ENCODE measurements at regions not wholly inside any gene's neighbourhood (a gene's known extent, or its start where the extent isn't known, plus 50 kb on each side); places are given as distances from the start of the nearest gene placed in this dataset.

DNA sequence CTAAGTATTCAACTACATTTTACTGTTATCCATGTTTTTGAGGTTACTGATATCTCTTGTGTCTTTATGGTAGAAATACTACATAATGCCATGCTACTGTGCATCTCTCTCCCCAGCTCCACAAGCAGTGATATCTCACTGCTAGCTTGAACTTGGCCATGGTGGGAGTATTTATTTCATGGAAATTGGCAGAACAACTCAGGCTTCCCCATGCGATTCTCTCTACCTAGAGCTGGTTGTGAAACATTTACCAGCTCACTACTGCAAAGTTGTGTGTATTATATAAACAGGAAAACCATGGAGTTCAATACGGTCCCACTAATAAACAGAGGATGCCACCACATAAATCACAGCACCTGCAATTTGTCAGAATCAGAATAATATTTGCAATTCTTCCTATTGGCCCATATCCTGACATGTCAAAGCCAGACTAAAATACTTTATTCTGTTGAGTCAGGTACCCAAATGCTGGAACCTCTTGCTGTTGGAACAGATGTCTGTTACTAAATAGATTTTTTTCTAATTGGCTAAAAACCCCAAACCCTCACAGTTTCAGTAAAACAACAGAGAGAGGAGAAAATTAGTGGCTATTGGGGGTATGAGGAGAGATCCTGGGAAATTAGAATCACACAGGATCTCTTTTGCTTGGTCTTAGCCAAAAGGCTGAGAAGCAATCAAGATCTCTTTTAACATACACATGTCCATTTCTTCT, 91.4 kb upstream of the SLC10A2 start:
- no peak overlapping the region for H3K27ac ChIP-seq (ENCODE audit: low read depth, low read length, poor library complexity, severe bottlenecking)
- CTCF ChIA-PET (ENCODE audit: unreplicated experiment): no interaction called here
- POLR2A ChIA-PET: interaction anchor here (0.8 kb wide), 1 partner anchor 12 kb away, joined by 3 read pairs; no protein-coding TSS in a partner anchor
- no peak overlapping the region for H2AFZ ChIP-seq (ENCODE audit: low read length)
- no peaks in the 10 kb centered on the region for H3K9me2 ChIP-seq (ENCODE audit: insufficient read depth, low read length)
- DNase-seq (ENCODE audit: low spot score): no peak
- no peaks in the 10 kb centered on the region for H3K79me2 ChIP-seq (ENCODE audit: insufficient read depth, low read depth, low read length)
- TF ChIP-seq, protein P1, sequence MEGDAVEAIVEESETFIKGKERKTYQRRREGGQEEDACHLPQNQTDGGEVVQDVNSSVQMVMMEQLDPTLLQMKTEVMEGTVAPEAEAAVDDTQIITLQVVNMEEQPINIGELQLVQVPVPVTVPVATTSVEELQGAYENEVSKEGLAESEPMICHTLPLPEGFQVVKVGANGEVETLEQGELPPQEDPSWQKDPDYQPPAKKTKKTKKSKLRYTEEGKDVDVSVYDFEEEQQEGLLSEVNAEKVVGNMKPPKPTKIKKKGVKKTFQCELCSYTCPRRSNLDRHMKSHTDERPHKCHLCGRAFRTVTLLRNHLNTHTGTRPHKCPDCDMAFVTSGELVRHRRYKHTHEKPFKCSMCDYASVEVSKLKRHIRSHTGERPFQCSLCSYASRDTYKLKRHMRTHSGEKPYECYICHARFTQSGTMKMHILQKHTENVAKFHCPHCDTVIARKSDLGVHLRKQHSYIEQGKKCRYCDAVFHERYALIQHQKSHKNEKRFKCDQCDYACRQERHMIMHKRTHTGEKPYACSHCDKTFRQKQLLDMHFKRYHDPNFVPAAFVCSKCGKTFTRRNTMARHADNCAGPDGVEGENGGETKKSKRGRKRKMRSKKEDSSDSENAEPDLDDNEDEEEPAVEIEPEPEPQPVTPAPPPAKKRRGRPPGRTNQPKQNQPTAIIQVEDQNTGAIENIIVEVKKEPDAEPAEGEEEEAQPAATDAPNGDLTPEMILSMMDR (conservative IDR thresholded peaks at IDR 0.05; ENCODE audit: low read length): no peak
- no peak for TF ChIP-seq EZH2phosphoT487 (IDR thresholded peaks at IDR 0.05; ENCODE audit: borderline replicate concordance, low read depth, low read length)
- no peak overlapping the region for H3K4me3 ChIP-seq (ENCODE audit: low read depth, low read length, poor library complexity, severe bottlenecking)
- no TSS peak for BruUV-seq (replicated peaks)
- no peaks in the 10 kb centered on the region for H3K36me3 ChIP-seq (ENCODE audit: insufficient read depth, low read length)
- no peak overlapping the region for H3K4me2 ChIP-seq (ENCODE audit: low read length)
- H4K20me1 ChIP-seq (ENCODE audit: insufficient read depth, low read length): no peaks in the 10 kb centered on the region
- no peaks in the 10 kb centered on the region for H3K9me3 ChIP-seq (ENCODE audit: low read length)
- H3K4me1 ChIP-seq (ENCODE audit: insufficient read depth, low read length, poor library complexity, severe bottlenecking): no peaks in the 10 kb centered on the region
- intact Hi-C loops (cut with micrococcal nuclease; ENCODE audit: unreplicated experiment): no loop called here

GRCh38 chr13:103157016-103157415, 90.8 kb upstream of the SLC10A2 start:
- Histone ChIP-seq H3K36me3 (ENCODE audit: insufficient read depth, low read length) (no peaks in the 10 kb centered on the region), H2AFZ (ENCODE audit: low read length) (no peak overlapping the region), H3K9me2 (ENCODE audit: insufficient read depth, low read length) (no peaks in the 10 kb centered on the region), H3K4me1 (ENCODE audit: insufficient read depth, low read length, poor library complexity, severe bottlenecking) (no peaks in the 10 kb centered on the region), H4K20me1 (ENCODE audit: insufficient read depth, low read length) (no peaks in the 10 kb centered on the region), H3K4me3 (ENCODE audit: low read depth, low read length, poor library complexity, severe bottlenecking) (no peak overlapping the region), H3K27ac (ENCODE audit: low read depth, low read length, poor library complexity, severe bottlenecking) (no peak overlapping the region), H3K4me2 (ENCODE audit: low read length) (no peak overlapping the region), H3K79me2 (ENCODE audit: insufficient read depth, low read depth, low read length) (no peaks in the 10 kb centered on the region), H3K9me3 (ENCODE audit: low read length) (no peaks in the 10 kb centered on the region)
- CTCF ChIA-PET (ENCODE audit: unreplicated experiment): no interaction called here
- intact Hi-C loops (cut with micrococcal nuclease; ENCODE audit: unreplicated experiment): no loop called here
- TF ChIP-seq, protein P1 (conservative IDR thresholded peaks at IDR 0.05; ENCODE audit: low read length): no peak
- no peak for TF ChIP-seq EZH2phosphoT487 (IDR thresholded peaks at IDR 0.05; ENCODE audit: borderline replicate concordance, low read depth, low read length)
- POLR2A ChIA-PET: interaction anchor here (0.8 kb wide), 1 partner anchor 11 kb away, joined by 3 read pairs; no protein-coding TSS in a partner anchor
- no peak for DNase-seq (ENCODE audit: low spot score)
- BruUV-seq (replicated peaks): no TSS peak

- CTCF ChIA-PET (ENCODE audit: unreplicated experiment): no interaction called here
- Histone ChIP-seq H2AFZ (ENCODE audit: low read length) (no peak overlapping the region), H3K4me3 (ENCODE audit: low read depth, low read length, poor library complexity, severe bottlenecking) (no peak overlapping the region), H3K79me2 (ENCODE audit: insufficient read depth, low read depth, low read length) (no peaks in the 10 kb centered on the region), H3K4me2 (ENCODE audit: low read length) (no peak overlapping the region), H3K27ac (ENCODE audit: low read depth, low read length, poor library complexity, severe bottlenecking) (no peak overlapping the region), H3K9me3 (ENCODE audit: low read length) (no peaks in the 10 kb centered on the region), H3K36me3 (ENCODE audit: insufficient read depth, low read length) (no peaks in the 10 kb centered on the region), H3K4me1 (ENCODE audit: insufficient read depth, low read length, poor library complexity, severe bottlenecking) (no peaks in the 10 kb centered on the region), H3K9me2 (ENCODE audit: insufficient read depth, low read length) (no peaks in the 10 kb centered on the region), H4K20me1 (ENCODE audit: insufficient read depth, low read length) (no peaks in the 10 kb centered on the region)
- TF ChIP-seq, protein P1 (conservative IDR thresholded peaks at IDR 0.05; ENCODE audit: low read length): no peak
- no peak for TF ChIP-seq EZH2phosphoT487 (IDR thresholded peaks at IDR 0.05; ENCODE audit: borderline replicate concordance, low read depth, low read length)
- intact Hi-C loops (cut with micrococcal nuclease; ENCODE audit: unreplicated experiment): no loop called here
- POLR2A ChIA-PET: interaction anchor here (0.8 kb wide), 1 partner anchor 10 kb away, joined by 3 read pairs; no protein-coding TSS in a partner anchor
- DNase-seq (ENCODE audit: low spot score): no peak
- no TSS peak for BruUV-seq (replicated peaks)
Measured at GRCh38 chr13:103156346-103156998, 90.3 kb upstream of the SLC10A2 start.

Data from OCI-LY7 (cell line).